ENCODE measurements at regions not wholly inside any gene's neighbourhood (a gene's known extent, or its start where the extent isn't known, plus 50 kb on each side); places are given as distances from the start of the nearest gene placed in this dataset.

- Mint-ChIP-seq H3K9me3 (peaks cover 11% of the 10 kb centered on the region), H3K4me1 (ENCODE audit: low read depth) (no peaks in the 10 kb centered on the region), H3K36me3 (ENCODE audit: low read depth) (no peaks in the 10 kb centered on the region), H3K27me3 (peaks cover 1% of the 10 kb centered on the region), H3K27ac (no peak overlapping the region), H3K4me3 (no peak overlapping the region)
- intact Hi-C loops (cut with micrococcal nuclease): no loop called here
Measured at GRCh38 chr1:72763481-72763880, 481.1 kb upstream of the NEGR1 start.

- no peak overlapping the region for H3K27ac Mint-ChIP-seq
- H3K4me3 Mint-ChIP-seq: no peak overlapping the region
- no peaks in the 10 kb centered on the region for H3K36me3 Mint-ChIP-seq (ENCODE audit: low read depth)
- intact Hi-C loops (cut with micrococcal nuclease): no loop called here
- H3K4me1 Mint-ChIP-seq (ENCODE audit: low read depth): no peaks in the 10 kb centered on the region
- H3K9me3 Mint-ChIP-seq: peaks cover 11% of the 10 kb centered on the region
- peaks cover 1% of the 10 kb centered on the region for H3K27me3 Mint-ChIP-seq
Measured at GRCh38 chr1:72759486-72759885, 477.1 kb upstream of the NEGR1 start.

GRCh38 chr1:72757843-72758242, 475.5 kb upstream of the NEGR1 start:
- Mint-ChIP-seq H3K4me1 (ENCODE audit: low read depth) (no peaks in the 10 kb centered on the region), H3K36me3 (ENCODE audit: low read depth) (no peaks in the 10 kb centered on the region), H3K9me3 (peaks cover 12% of the 10 kb centered on the region), H3K27me3 (peaks cover 1% of the 10 kb centered on the region), H3K4me3 (no peak overlapping the region), H3K27ac (no peak overlapping the region)
- intact Hi-C loops (cut with micrococcal nuclease): no loop called here

GRCh38 chr1:72745413-72745812, 463.1 kb upstream of the NEGR1 start:
- Mint-ChIP-seq H3K27me3 (no peaks in the 10 kb centered on the region), H3K27ac (no peak overlapping the region), H3K4me1 (ENCODE audit: low read depth) (no peaks in the 10 kb centered on the region), H3K4me3 (no peak overlapping the region), H3K36me3 (ENCODE audit: low read depth) (no peaks in the 10 kb centered on the region), H3K9me3 (no peaks in the 10 kb centered on the region)
- intact Hi-C loops (cut with micrococcal nuclease): no loop called here

- Mint-ChIP-seq H3K27ac (no peak overlapping the region), H3K27me3 (no peaks in the 10 kb centered on the region), H3K4me1 (ENCODE audit: low read depth) (no peaks in the 10 kb centered on the region), H3K9me3 (peaks cover 20% of the 10 kb centered on the region), H3K36me3 (ENCODE audit: low read depth) (no peaks in the 10 kb centered on the region), H3K4me3 (no peak overlapping the region)
- intact Hi-C loops (cut with micrococcal nuclease): no loop called here
Measured at GRCh38 chr1:72734415-72734814, 452.1 kb upstream of the NEGR1 start.

GRCh38 chr1:72724951-72725861, 442.9 kb upstream of the NEGR1 start:
- Mint-ChIP-seq H3K27me3 (no peaks in the 10 kb centered on the region), H3K27ac (no peak overlapping the region), H3K36me3 (ENCODE audit: low read depth) (no peaks in the 10 kb centered on the region), H3K4me1 (ENCODE audit: low read depth) (no peaks in the 10 kb centered on the region), H3K4me3 (no peak overlapping the region), H3K9me3 (peaks cover 12% of the 10 kb centered on the region)
- intact Hi-C loops (cut with micrococcal nuclease): no loop called here

GRCh38 chr1:72705921-72706320, 423.6 kb upstream of the NEGR1 start:
- Mint-ChIP-seq H3K4me1 (ENCODE audit: low read depth) (no peaks in the 10 kb centered on the region), H3K27ac (no peak overlapping the region), H3K27me3 (no peaks in the 10 kb centered on the region), H3K36me3 (ENCODE audit: low read depth) (no peaks in the 10 kb centered on the region), H3K9me3 (peaks cover 8% of the 10 kb centered on the region), H3K4me3 (no peak overlapping the region)
- intact Hi-C loops (cut with micrococcal nuclease): no loop called here

- Mint-ChIP-seq H3K36me3 (ENCODE audit: low read depth) (no peaks in the 10 kb centered on the region), H3K9me3 (peaks cover 8% of the 10 kb centered on the region), H3K27ac (no peak overlapping the region), H3K4me1 (ENCODE audit: low read depth) (no peaks in the 10 kb centered on the region), H3K4me3 (no peak overlapping the region), H3K27me3 (no peaks in the 10 kb centered on the region)
- intact Hi-C loops (cut with micrococcal nuclease): no loop called here
Measured at GRCh38 chr1:72704841-72705477, 422.6 kb upstream of the NEGR1 start.

- Mint-ChIP-seq H3K9me3 (peaks cover 37% of the 10 kb centered on the region), H3K36me3 (ENCODE audit: low read depth) (no peaks in the 10 kb centered on the region), H3K4me1 (ENCODE audit: low read depth) (no peaks in the 10 kb centered on the region), H3K27ac (no peak overlapping the region), H3K4me3 (no peak overlapping the region), H3K27me3 (no peaks in the 10 kb centered on the region)
- intact Hi-C loops (cut with micrococcal nuclease): loop anchor here (5.0 kb wide), 1 partner anchor 45 kb away; no protein-coding TSS in a partner anchor
Measured at GRCh38 chr1:72697410-72697809, 415.1 kb upstream of the NEGR1 start.

GRCh38 chr1:72693899-72694298, 411.6 kb upstream of the NEGR1 start:
- Mint-ChIP-seq H3K36me3 (ENCODE audit: low read depth) (no peaks in the 10 kb centered on the region), H3K27ac (no peak overlapping the region), H3K4me1 (ENCODE audit: low read depth) (no peaks in the 10 kb centered on the region), H3K27me3 (no peaks in the 10 kb centered on the region), H3K9me3 (peaks cover 53% of the 10 kb centered on the region), H3K4me3 (no peak overlapping the region)
- intact Hi-C loops (cut with micrococcal nuclease): no loop called here

- H3K4me1 Mint-ChIP-seq (ENCODE audit: low read depth): no peaks in the 10 kb centered on the region
- intact Hi-C loops (cut with micrococcal nuclease): no loop called here
- no peaks in the 10 kb centered on the region for H3K36me3 Mint-ChIP-seq (ENCODE audit: low read depth)
- no peak overlapping the region for H3K4me3 Mint-ChIP-seq
- H3K27me3 Mint-ChIP-seq: no peaks in the 10 kb centered on the region
- no peak overlapping the region for H3K27ac Mint-ChIP-seq
- peaks cover 58% of the 10 kb centered on the region for H3K9me3 Mint-ChIP-seq
Measured at GRCh38 chr1:72693376-72693775, 411.0 kb upstream of the NEGR1 start.

- Mint-ChIP-seq H3K9me3 (peaks cover 71% of the 10 kb centered on the region), H3K27me3 (no peaks in the 10 kb centered on the region), H3K36me3 (ENCODE audit: low read depth) (no peaks in the 10 kb centered on the region), H3K4me1 (ENCODE audit: low read depth) (no peaks in the 10 kb centered on the region), H3K27ac (no peak overlapping the region), H3K4me3 (no peak overlapping the region)
- intact Hi-C loops (cut with micrococcal nuclease): no loop called here
Measured at GRCh38 chr1:72690871-72691270, 408.5 kb upstream of the NEGR1 start.

- H3K36me3 Mint-ChIP-seq (ENCODE audit: low read depth): no peaks in the 10 kb centered on the region
- H3K27ac Mint-ChIP-seq: no peak overlapping the region
- intact Hi-C loops (cut with micrococcal nuclease): no loop called here
- H3K9me3 Mint-ChIP-seq: no peaks in the 10 kb centered on the region
- H3K4me3 Mint-ChIP-seq: no peak overlapping the region
- H3K27me3 Mint-ChIP-seq: no peaks in the 10 kb centered on the region
- H3K4me1 Mint-ChIP-seq (ENCODE audit: low read depth): no peaks in the 10 kb centered on the region
Measured at GRCh38 chr1:72678683-72679082, 396.3 kb upstream of the NEGR1 start.

GRCh38 chr1:72670902-72671301, 388.6 kb upstream of the NEGR1 start:
- H3K36me3 Mint-ChIP-seq (ENCODE audit: low read depth): no peaks in the 10 kb centered on the region
- intact Hi-C loops (cut with micrococcal nuclease): no loop called here

More at GRCh38 chr1:72670902-72671301, 388.6 kb upstream of the NEGR1 start:
- Mint-ChIP-seq H3K9me3 (no peaks in the 10 kb centered on the region), H3K4me3 (no peak overlapping the region), H3K4me1 (ENCODE audit: low read depth) (no peaks in the 10 kb centered on the region), H3K27ac (no peak overlapping the region), H3K27me3 (no peaks in the 10 kb centered on the region)
